Uterus (tissue), 3 donors: ENCODE measurements at regions not wholly inside any gene's neighbourhood (a gene's known extent, or its start where the extent isn't known, plus 50 kb on each side); places are given as distances from the start of the nearest gene placed in this dataset.

ENCODE experiments used
- DNase-seq, 2 donors: peaks; one replicate each; pipeline ENCODE4 v3.0.0-alpha.2; 2019 to 2020
- H3K27ac ChIP-seq, 2 donors: fragments of 200-600 bp; sonication (generic); 1 replicate in 1 of 2; 2 replicates in 1 of 2; pipeline ENCODE4 v1.5.1; 2016 to 2018
- H3K27me3 ChIP-seq, 2 donors: fragments of 200-600 bp; sonication (generic); one replicate each; pipeline ENCODE4 v1.5.1; 2018 to 2019; ENCODE audit warnings: control low read depth in 1 of 2
- H3K36me3 ChIP-seq, 2 donors: fragments of 200-600 bp; sonication (generic); one replicate each; pipeline ENCODE4 v1.5.1; 2019; ENCODE audit warnings: control low read depth in 1 of 2
- H3K4me1 ChIP-seq, 2 donors: fragments of 200-600 bp; sonication (generic); one replicate each; pipeline ENCODE4 v1.5.1; 2018 to 2019; ENCODE audit warnings: control low read depth in 1 of 2
- H3K4me3 ChIP-seq, 2 donors: fragments of 200-600 bp; sonication (generic); 1 replicate in 1 of 2; 2 replicates in 1 of 2; pipeline ENCODE4 v1.5.1; 2018 to 2019; ENCODE audit warnings: mild to moderate bottlenecking in 1 of 2
- H3K9me3 ChIP-seq, 2 donors: fragments of 200-600 bp; sonication (generic); one replicate each; pipeline ENCODE4 v1.5.1; 2019; ENCODE audit warnings: control low read depth in 1 of 2
- POLR2A ChIP-seq, 2 donors: fragments of 450-650 bp; IDR thresholded peaks; one replicate each; pipeline ENCODE4 v1.6.1; 2016; ENCODE audit warnings: antibody characterized with exemption in 2 of 2, mild to moderate bottlenecking in 1 of 2, moderate library complexity in 1 of 2
- intact Hi-C: fragments of 100-400 bp; cut with DNase I; formaldehyde crosslinking; loops from one replicate; pipeline ENCODE4 v1.15.1; 2023; ENCODE audit warnings: low total_unique reads
- TF ChIP-seq, protein P1 (sequence below), 4 experiments: fragments of 200-600 bp in 2 of 4; fragments of 450-650 bp in 2 of 4; sonication (generic) in 2 of 4; IDR thresholded peaks; one replicate each; pipeline ENCODE4 v1.5.1; 2016 to 2019; ENCODE audit warnings: antibody characterized with exemption in 4 of 4, mild to moderate bottlenecking in 2 of 4, moderate library complexity in 1 of 4
- donor health status: DM: yes; HTN: yes; CAD: no.

DNA sequence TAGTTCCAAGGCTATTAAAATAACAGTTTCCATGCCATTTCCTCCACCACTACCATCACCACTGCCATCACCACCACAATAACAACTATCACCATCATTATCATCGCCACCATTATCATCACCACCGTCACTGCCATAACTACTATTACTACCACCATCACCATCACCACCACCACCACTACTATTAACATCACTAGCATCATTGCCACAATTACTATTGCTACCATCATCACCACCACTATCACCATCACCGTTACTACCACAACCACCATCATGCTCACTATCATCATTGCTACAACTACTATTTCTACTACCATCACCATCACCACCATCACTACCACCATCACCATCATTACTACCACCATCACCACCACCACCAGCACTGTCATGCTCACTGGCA is 185.9 kb upstream of the MAF start:
- Histone ChIP-seq H3K36me3 (no peaks in the 10 kb centered on the region), H3K27ac (no peak overlapping the region), H3K4me3 (no peak overlapping the region), H3K9me3 (no peaks in the 10 kb centered on the region), H3K27me3 (no peaks in the 10 kb centered on the region), H3K4me1 (no peaks in the 10 kb centered on the region)
- TF ChIP-seq POLR2A (IDR thresholded peaks at IDR 0.05), result no peak
- TF ChIP-seq, protein P1, sequence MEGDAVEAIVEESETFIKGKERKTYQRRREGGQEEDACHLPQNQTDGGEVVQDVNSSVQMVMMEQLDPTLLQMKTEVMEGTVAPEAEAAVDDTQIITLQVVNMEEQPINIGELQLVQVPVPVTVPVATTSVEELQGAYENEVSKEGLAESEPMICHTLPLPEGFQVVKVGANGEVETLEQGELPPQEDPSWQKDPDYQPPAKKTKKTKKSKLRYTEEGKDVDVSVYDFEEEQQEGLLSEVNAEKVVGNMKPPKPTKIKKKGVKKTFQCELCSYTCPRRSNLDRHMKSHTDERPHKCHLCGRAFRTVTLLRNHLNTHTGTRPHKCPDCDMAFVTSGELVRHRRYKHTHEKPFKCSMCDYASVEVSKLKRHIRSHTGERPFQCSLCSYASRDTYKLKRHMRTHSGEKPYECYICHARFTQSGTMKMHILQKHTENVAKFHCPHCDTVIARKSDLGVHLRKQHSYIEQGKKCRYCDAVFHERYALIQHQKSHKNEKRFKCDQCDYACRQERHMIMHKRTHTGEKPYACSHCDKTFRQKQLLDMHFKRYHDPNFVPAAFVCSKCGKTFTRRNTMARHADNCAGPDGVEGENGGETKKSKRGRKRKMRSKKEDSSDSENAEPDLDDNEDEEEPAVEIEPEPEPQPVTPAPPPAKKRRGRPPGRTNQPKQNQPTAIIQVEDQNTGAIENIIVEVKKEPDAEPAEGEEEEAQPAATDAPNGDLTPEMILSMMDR (IDR thresholded peaks at IDR 0.05), result no peak
- no peak for DNase-seq
- intact Hi-C loops, result no loop called here

GRCh38 chr16:79784007-79784406 is 183.5 kb upstream of the MAF start:
- intact Hi-C loops, result no loop called here

GRCh38 chr16:79777679-79778078 is 177.1 kb upstream of the MAF start:
- DNase-seq, result no peak
- Histone ChIP-seq H3K27ac (no peak overlapping the region), H3K27me3 (no peaks in the 10 kb centered on the region), H3K9me3 (no peaks in the 10 kb centered on the region), H3K4me3 (no peak overlapping the region), H3K36me3 (no peaks in the 10 kb centered on the region), H3K4me1 (no peaks in the 10 kb centered on the region)
- intact Hi-C loops, result no loop called here
- TF ChIP-seq POLR2A (IDR thresholded peaks at IDR 0.05), result no peak
- TF ChIP-seq, protein P1 (IDR thresholded peaks at IDR 0.05), result no peak

More at GRCh38 chr16:79784007-79784406, 183.5 kb upstream of the MAF start:
- no peak for DNase-seq
- H3K4me1 ChIP-seq, result no peaks in the 10 kb centered on the region
- TF ChIP-seq, protein P1 (IDR thresholded peaks at IDR 0.05), result no peak
- TF ChIP-seq POLR2A (IDR thresholded peaks at IDR 0.05), result no peak
- H3K27me3 ChIP-seq, result no peaks in the 10 kb centered on the region
- H3K27ac ChIP-seq, result no peak overlapping the region
- no peak overlapping the region for H3K4me3 ChIP-seq
- H3K36me3 ChIP-seq, result no peaks in the 10 kb centered on the region
- H3K9me3 ChIP-seq, result no peaks in the 10 kb centered on the region

DNA sequence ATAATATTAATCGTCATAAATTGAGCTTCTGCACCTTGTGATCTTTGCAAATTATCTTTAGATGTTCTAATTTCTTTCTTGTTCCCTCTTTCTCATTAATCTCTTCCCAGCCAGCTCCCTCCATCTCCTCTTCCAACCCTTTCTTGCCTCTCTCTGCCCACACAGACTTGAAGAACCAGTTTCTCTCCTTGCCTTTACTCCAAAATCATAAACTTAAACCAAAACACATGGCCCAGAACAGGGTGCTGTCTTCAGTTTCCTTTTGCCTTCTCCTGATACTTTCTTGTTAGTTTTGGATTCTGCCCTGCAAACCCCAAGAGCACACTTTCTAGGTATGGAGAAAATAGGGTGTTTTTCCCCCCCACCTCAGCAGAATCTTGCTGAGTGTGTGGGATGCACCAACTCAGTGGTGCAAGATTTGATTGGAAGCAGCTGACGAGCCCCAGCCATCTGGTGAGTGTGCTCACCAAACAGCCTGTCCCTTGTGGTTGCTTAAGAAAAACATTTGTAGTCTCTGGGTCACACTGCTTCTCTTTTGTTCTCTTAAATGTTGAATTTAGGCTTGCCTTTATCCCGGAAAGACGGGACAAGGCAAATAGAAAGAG is 175.8 kb upstream of the MAF start:
- Histone ChIP-seq H3K4me1 (no peaks in the 10 kb centered on the region), H3K9me3 (no peaks in the 10 kb centered on the region), H3K27ac (peak overlapping the region; percentile 58 to 68), H3K27me3 (no peaks in the 10 kb centered on the region), H3K4me3 (no peak overlapping the region), H3K36me3 (no peaks in the 10 kb centered on the region)
- DNase-seq, result peak; percentile 75 to 83
- intact Hi-C loops, result no loop called here
- TF ChIP-seq POLR2A (IDR thresholded peaks at IDR 0.05), result no peak
- TF ChIP-seq, protein P1 (IDR thresholded peaks at IDR 0.05), result peak in 3 of 4 experiments; percentile 24 to 55 (median 27)

- Histone ChIP-seq H3K27me3 (no peaks in the 10 kb centered on the region), H3K9me3 (no peaks in the 10 kb centered on the region), H3K36me3 (no peaks in the 10 kb centered on the region), H3K27ac (no peak overlapping the region), H3K4me3 (no peak overlapping the region), H3K4me1 (no peaks in the 10 kb centered on the region)
- DNase-seq, result no peak
- TF ChIP-seq POLR2A (IDR thresholded peaks at IDR 0.05), result no peak
- TF ChIP-seq, protein P1 (IDR thresholded peaks at IDR 0.05), result no peak
- intact Hi-C loops, result no loop called here
Measured at GRCh38 chr16:79772784-79773183, 172.2 kb upstream of the MAF start.
